ENCODE measurements at regions not wholly inside any gene's neighbourhood (a gene's known extent, or its start where the extent isn't known, plus 50 kb on each side); places are given as distances from the start of the nearest gene placed in this dataset.
"Not testable (repeated sequence)": the region's sequence is repeated elsewhere in the genome, so short reads cannot be mapped to it uniquely, and the experiment has no call there.

- DNase-seq = no peak
Measured at GRCh38 chr22:47534804-47535410, 772.5 kb downstream of the TBC1D22A start.

GRCh38 chr22:47533961-47534803 is 771.7 kb downstream of the TBC1D22A start:
- no peak for DNase-seq

- DNase-seq = no peak
Measured at GRCh38 chr22:47517062-47517461, 754.6 kb downstream of the TBC1D22A start.

- DNase-seq = no peak
Measured at GRCh38 chr22:47515384-47516125, 753.1 kb downstream of the TBC1D22A start.

- no peak for DNase-seq
Measured at GRCh38 chr22:47512617-47513016, 750.2 kb downstream of the TBC1D22A start.

GRCh38 chr22:47504962-47505361 is 742.5 kb downstream of the TBC1D22A start:
- DNase-seq = no peak

GRCh38 chr22:47498969-47499495 is 736.6 kb downstream of the TBC1D22A start:
- no peak for DNase-seq

- no peak for DNase-seq
Measured at GRCh38 chr22:47497666-47498065, 735.2 kb downstream of the TBC1D22A start.

- no peak for DNase-seq
Measured at GRCh38 chr22:47495110-47495509, 732.7 kb downstream of the TBC1D22A start.

- not testable (repeated sequence) for DNase-seq
Measured at GRCh38 chr22:47488131-47488530, 725.7 kb downstream of the TBC1D22A start.

- no peak for DNase-seq
Measured at GRCh38 chr22:47486569-47487312, 724.3 kb downstream of the TBC1D22A start.

GRCh38 chr22:47484960-47485569 is 722.6 kb downstream of the TBC1D22A start:
- DNase-seq = no peak

GRCh38 chr22:47476231-47476630 is 713.8 kb downstream of the TBC1D22A start:
- DNase-seq = no peak

GRCh38 chr22:47474895-47475294 is 712.4 kb downstream of the TBC1D22A start:
- DNase-seq = no peak

- no peak for DNase-seq
Measured at GRCh38 chr22:47474464-47474863, 712.0 kb downstream of the TBC1D22A start.

GRCh38 chr22:47472636-47473035 is 710.2 kb downstream of the TBC1D22A start:
- DNase-seq = no peak

- no peak for DNase-seq
Measured at GRCh38 chr22:47471406-47471805, 709.0 kb downstream of the TBC1D22A start.

GRCh38 chr22:47465809-47466208 is 703.4 kb downstream of the TBC1D22A start:
- DNase-seq = no peak

- no peak for DNase-seq
Measured at GRCh38 chr22:47465222-47465621, 702.8 kb downstream of the TBC1D22A start.

- DNase-seq = no peak
Measured at GRCh38 chr22:47463220-47463619, 700.8 kb downstream of the TBC1D22A start.

GRCh38 chr22:47460861-47461260 is 698.4 kb downstream of the TBC1D22A start:
- no peak for DNase-seq

GRCh38 chr22:47460176-47460575 is 697.7 kb downstream of the TBC1D22A start:
- no peak for DNase-seq
